Endothelial cell (in vitro differentiated cells): ENCODE measurements at regions not wholly inside any gene's neighbourhood (a gene's known extent, or its start where the extent isn't known, plus 50 kb on each side); places are given as distances from the start of the nearest gene placed in this dataset.
"Not testable (repeated sequence)": the region's sequence is repeated elsewhere in the genome, so short reads cannot be mapped to it uniquely, and the experiment has no call there.

Experiments used
- DNase-seq: peaks from one replicate; pipeline ENCODE4 v3.0.0; 2021; ENCODE audit warnings: low spot score
- H3K27ac Mint-ChIP-seq: one replicate; pipeline ENCODE4 v1.8.0; 2021; ENCODE audit warnings: mixed read lengths, inconsistent platforms; ENCODE audit not compliant: unreplicated experiment
- H3K27me3 Mint-ChIP-seq: one replicate; pipeline ENCODE4 v1.8.0; 2021; ENCODE audit warnings: mild to moderate bottlenecking, moderate library complexity, mixed read lengths, inconsistent platforms; ENCODE audit not compliant: unreplicated experiment
- H3K36me3 Mint-ChIP-seq: one replicate; pipeline ENCODE4 v1.8.0; 2021; ENCODE audit warnings: mild to moderate bottlenecking, low read depth, mixed read lengths, inconsistent platforms; ENCODE audit not compliant: unreplicated experiment
- H3K4me1 Mint-ChIP-seq: one replicate; pipeline ENCODE4 v1.8.0; 2021; ENCODE audit warnings: mild to moderate bottlenecking, mixed read lengths, inconsistent platforms; ENCODE audit not compliant: unreplicated experiment
- H3K4me3 Mint-ChIP-seq: one replicate; pipeline ENCODE4 v1.8.0; 2021; ENCODE audit warnings: mild to moderate bottlenecking, mixed read lengths, inconsistent platforms; ENCODE audit not compliant: unreplicated experiment
- H3K9me3 Mint-ChIP-seq: one replicate; pipeline ENCODE4 v1.8.0; 2021; ENCODE audit warnings: mixed read lengths, inconsistent platforms; ENCODE audit not compliant: unreplicated experiment
- TF ChIP-seq, protein P1 (sequence below): fragments of 200-600 bp; sonication (generic); IDR thresholded peaks from one replicate; pipeline ENCODE4 v1.5.0; 2021; ENCODE audit warnings: antibody characterized with exemption; ENCODE audit not compliant: unreplicated experiment

DNA sequence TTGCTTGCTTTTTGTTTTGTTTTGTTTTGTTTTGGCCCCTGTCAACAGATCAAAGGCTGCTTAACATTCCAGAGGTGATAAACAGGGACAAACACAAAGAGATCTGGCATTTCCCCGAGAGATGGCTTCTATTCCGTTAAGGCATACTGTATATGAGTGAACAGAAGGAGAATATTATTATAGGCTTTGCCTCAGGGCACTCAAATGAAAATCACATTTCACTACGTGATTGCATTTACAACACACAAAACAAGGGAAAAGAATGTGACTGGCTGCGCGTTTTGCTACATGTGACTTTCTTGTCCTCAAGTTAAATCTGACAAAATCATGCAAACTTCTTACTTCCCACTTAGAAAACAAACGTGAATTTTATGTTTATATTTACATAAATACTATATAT, 1037.9 kb upstream of the DDX18 start:
- no peak for DNase-seq
- H3K27ac Mint-ChIP-seq = no peak overlapping the region
- H3K4me1 Mint-ChIP-seq = no peaks in the 10 kb centered on the region
- TF ChIP-seq, protein P1, sequence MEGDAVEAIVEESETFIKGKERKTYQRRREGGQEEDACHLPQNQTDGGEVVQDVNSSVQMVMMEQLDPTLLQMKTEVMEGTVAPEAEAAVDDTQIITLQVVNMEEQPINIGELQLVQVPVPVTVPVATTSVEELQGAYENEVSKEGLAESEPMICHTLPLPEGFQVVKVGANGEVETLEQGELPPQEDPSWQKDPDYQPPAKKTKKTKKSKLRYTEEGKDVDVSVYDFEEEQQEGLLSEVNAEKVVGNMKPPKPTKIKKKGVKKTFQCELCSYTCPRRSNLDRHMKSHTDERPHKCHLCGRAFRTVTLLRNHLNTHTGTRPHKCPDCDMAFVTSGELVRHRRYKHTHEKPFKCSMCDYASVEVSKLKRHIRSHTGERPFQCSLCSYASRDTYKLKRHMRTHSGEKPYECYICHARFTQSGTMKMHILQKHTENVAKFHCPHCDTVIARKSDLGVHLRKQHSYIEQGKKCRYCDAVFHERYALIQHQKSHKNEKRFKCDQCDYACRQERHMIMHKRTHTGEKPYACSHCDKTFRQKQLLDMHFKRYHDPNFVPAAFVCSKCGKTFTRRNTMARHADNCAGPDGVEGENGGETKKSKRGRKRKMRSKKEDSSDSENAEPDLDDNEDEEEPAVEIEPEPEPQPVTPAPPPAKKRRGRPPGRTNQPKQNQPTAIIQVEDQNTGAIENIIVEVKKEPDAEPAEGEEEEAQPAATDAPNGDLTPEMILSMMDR = no peak
- peaks cover 2% of the 10 kb centered on the region for H3K27me3 Mint-ChIP-seq
- no peak overlapping the region for H3K4me3 Mint-ChIP-seq
- H3K9me3 Mint-ChIP-seq = no peaks in the 10 kb centered on the region
- H3K36me3 Mint-ChIP-seq = no peaks in the 10 kb centered on the region

DNA sequence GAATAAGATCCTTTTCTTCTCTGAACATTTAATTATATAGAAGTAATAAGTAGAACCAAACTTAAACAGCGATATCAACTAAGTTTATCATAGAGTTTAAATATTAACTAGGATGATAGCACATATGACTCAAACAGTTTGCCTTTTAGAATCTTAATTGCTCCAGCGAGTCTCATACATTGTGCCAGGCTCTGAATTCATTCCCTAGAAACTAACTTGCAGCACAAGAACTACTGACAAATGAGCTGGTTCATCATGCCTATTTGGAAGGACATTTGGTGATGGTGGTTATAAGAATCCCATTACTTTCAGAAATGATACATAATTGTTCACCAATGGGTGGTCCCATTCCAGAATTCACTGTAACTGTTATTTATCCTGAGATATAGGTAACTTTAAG, 1026.6 kb upstream of the DDX18 start:
- H3K36me3 Mint-ChIP-seq = no peaks in the 10 kb centered on the region
- no peak overlapping the region for H3K27ac Mint-ChIP-seq
- TF ChIP-seq, protein P1 = no peak
- no peak overlapping the region for H3K4me3 Mint-ChIP-seq
- no peaks in the 10 kb centered on the region for H3K9me3 Mint-ChIP-seq
- H3K27me3 Mint-ChIP-seq = no peaks in the 10 kb centered on the region
- DNase-seq = no peak
- H3K4me1 Mint-ChIP-seq = no peaks in the 10 kb centered on the region

DNA sequence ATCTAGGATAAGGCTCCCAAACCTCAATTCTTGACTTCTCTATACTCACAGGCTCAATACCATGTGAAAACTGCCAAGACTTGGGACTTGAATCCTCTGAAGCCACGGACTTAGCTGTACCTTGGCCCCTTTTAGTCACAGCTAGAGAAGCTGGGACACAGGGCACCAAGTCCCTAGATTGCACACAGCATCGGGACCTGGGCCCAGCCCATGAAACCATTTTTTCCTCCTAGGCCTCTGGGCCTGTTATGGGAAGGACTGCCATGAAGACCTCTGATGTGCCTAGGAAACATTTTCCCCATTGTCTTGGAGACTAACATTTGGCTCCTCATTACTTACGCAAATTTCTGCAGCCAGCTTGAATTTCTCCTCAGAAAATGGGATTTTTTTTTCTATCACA, 1011.8 kb upstream of the DDX18 start:
- TF ChIP-seq, protein P1 = no peak
- no peak for DNase-seq
- H3K4me1 Mint-ChIP-seq = no peaks in the 10 kb centered on the region
- H3K36me3 Mint-ChIP-seq = no peaks in the 10 kb centered on the region
- no peak overlapping the region for H3K4me3 Mint-ChIP-seq
- H3K9me3 Mint-ChIP-seq = no peaks in the 10 kb centered on the region
- no peak overlapping the region for H3K27ac Mint-ChIP-seq
- H3K27me3 Mint-ChIP-seq = no peaks in the 10 kb centered on the region

DNA sequence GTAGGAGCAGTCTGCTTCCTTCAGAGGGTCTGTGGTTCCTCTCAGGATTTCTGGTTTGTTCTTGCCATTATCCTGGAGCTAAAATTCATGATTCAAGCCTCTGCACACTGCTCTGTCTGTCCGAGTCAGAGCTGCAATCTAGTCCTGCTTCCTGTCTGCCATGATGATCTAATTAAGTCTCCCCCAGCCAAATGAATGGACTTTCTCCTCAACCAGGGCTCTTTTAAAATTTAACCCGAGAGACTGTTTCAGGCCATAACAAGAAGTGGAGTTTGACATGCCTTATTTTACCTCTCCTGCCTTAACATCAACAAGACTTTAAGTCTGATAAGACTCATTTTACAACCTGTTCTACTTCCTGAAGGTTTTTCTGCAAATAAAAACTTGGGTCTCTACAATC, 1009.6 kb upstream of the DDX18 start:
- Mint-ChIP-seq H3K4me1 (no peaks in the 10 kb centered on the region), H3K9me3 (no peaks in the 10 kb centered on the region), H3K27me3 (no peaks in the 10 kb centered on the region), H3K36me3 (no peaks in the 10 kb centered on the region), H3K4me3 (no peak overlapping the region), H3K27ac (no peak overlapping the region)
- TF ChIP-seq, protein P1 = no peak
- DNase-seq = no peak

DNA sequence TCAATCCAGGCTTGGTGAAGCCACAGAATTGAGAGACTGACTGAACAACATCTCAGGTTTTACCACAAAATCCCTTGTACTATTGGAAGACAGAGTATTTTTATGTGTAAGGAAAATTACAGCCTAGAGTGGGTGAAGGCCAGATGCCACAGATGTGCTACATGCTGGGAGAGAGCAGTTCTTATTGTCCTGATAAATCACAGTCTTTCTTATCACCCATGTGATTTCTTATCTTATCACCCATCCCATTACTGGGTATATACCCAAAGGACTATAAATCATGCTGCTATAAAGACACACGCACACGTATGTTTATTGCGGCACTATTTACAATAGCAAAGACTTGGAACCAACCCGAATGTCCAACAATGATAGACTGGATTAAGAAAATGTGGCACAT, 1008.0 kb upstream of the DDX18 start:
- DNase-seq, H3K4me1 Mint-ChIP-seq, H3K27ac Mint-ChIP-seq, H3K9me3 Mint-ChIP-seq, H3K4me3 Mint-ChIP-seq, H3K27me3 Mint-ChIP-seq, H3K36me3 Mint-ChIP-seq: not testable (repeated sequence)

DNA sequence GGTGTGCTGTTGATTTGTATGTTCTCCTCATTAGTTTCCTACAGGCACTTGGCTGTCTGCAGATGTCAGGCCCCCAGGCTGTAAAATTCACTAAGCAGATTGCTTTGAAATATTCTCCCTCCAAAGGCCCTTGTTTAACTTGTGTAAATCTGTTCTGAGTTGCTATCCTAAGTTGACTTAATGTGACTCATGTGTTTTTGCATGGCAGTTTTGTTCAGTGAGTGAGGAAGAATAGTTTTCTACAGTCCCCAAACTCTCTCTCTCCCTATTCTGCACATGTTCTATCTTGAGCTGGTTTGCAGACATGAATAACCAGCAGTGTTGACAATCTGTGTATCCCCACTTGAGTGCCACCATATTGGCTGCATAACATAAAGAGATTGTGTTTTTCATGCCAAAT, 1005.4 kb upstream of the DDX18 start:
- H3K4me3 Mint-ChIP-seq = no peak overlapping the region
- no peak for DNase-seq
- H3K4me1 Mint-ChIP-seq = no peaks in the 10 kb centered on the region
- H3K27me3 Mint-ChIP-seq = no peaks in the 10 kb centered on the region
- no peak overlapping the region for H3K27ac Mint-ChIP-seq
- no peaks in the 10 kb centered on the region for H3K36me3 Mint-ChIP-seq
- H3K9me3 Mint-ChIP-seq = no peaks in the 10 kb centered on the region
- TF ChIP-seq, protein P1 = no peak
